ENCODE measurements at regions not wholly inside any gene's neighbourhood (a gene's known extent, or its start where the extent isn't known, plus 50 kb on each side); places are given as distances from the start of the nearest gene placed in this dataset.
"Not testable (repeated sequence)": the region's sequence is repeated elsewhere in the genome, so short reads cannot be mapped to it uniquely, and the experiment has no call there.

- DNase-seq (ENCODE audit: low read depth), result no peak
Observed at GRCh38 chr6:139881728-139882211, 507.3 kb upstream of the CITED2 start.

- DNase-seq (ENCODE audit: low read depth), result no peak
Observed at GRCh38 chr6:139881236-139881635, 506.8 kb upstream of the CITED2 start.

GRCh38 chr6:139879823-139880356, 505.4 kb upstream of the CITED2 start:
- DNase-seq (ENCODE audit: low read depth), result no peak

- DNase-seq (ENCODE audit: low read depth), result not testable (repeated sequence)
Observed at GRCh38 chr6:139879241-139879640, 504.8 kb upstream of the CITED2 start.

GRCh38 chr6:139877828-139878405, 503.5 kb upstream of the CITED2 start:
- no peak for DNase-seq (ENCODE audit: low read depth)

GRCh38 chr6:139872665-139873064, 498.2 kb upstream of the CITED2 start:
- DNase-seq (ENCODE audit: low read depth), result no peak

GRCh38 chr6:139871803-139872510, 497.5 kb upstream of the CITED2 start:
- no peak for DNase-seq (ENCODE audit: low read depth)

GRCh38 chr6:139871165-139871710, 496.8 kb upstream of the CITED2 start:
- DNase-seq (ENCODE audit: low read depth), result no peak

- no peak for DNase-seq (ENCODE audit: low read depth)
Observed at GRCh38 chr6:139868576-139868975, 494.1 kb upstream of the CITED2 start.

- no peak for DNase-seq (ENCODE audit: low read depth)
Observed at GRCh38 chr6:139863964-139864363, 489.5 kb upstream of the CITED2 start.

- DNase-seq (ENCODE audit: low read depth), result no peak
Observed at GRCh38 chr6:139863346-139863745, 488.9 kb upstream of the CITED2 start.

GRCh38 chr6:139862311-139862710, 487.9 kb upstream of the CITED2 start:
- DNase-seq (ENCODE audit: low read depth), result no peak

GRCh38 chr6:139860203-139860602, 485.8 kb upstream of the CITED2 start:
- no peak for DNase-seq (ENCODE audit: low read depth)

- no peak for DNase-seq (ENCODE audit: low read depth)
Observed at GRCh38 chr6:139858429-139858828, 484.0 kb upstream of the CITED2 start.

GRCh38 chr6:139857143-139857542, 482.7 kb upstream of the CITED2 start:
- DNase-seq (ENCODE audit: low read depth), result no peak

- DNase-seq (ENCODE audit: low read depth), result no peak
Observed at GRCh38 chr6:139856562-139856961, 482.1 kb upstream of the CITED2 start.

- DNase-seq (ENCODE audit: low read depth), result no peak
Observed at GRCh38 chr6:139855671-139856311, 481.3 kb upstream of the CITED2 start.

- no peak for DNase-seq (ENCODE audit: low read depth)
Observed at GRCh38 chr6:139853302-139853992, 479.0 kb upstream of the CITED2 start.

- no peak for DNase-seq (ENCODE audit: low read depth)
Observed at GRCh38 chr6:139852488-139853140, 478.2 kb upstream of the CITED2 start.

GRCh38 chr6:139852067-139852466, 477.6 kb upstream of the CITED2 start:
- no peak for DNase-seq (ENCODE audit: low read depth)

GRCh38 chr6:139851206-139851605, 476.8 kb upstream of the CITED2 start:
- DNase-seq (ENCODE audit: low read depth), result no peak

GRCh38 chr6:139850512-139850911, 476.1 kb upstream of the CITED2 start:
- DNase-seq (ENCODE audit: low read depth), result no peak

Measured in T-helper 22 cell (primary cell).